GM12892 (cell line): ENCODE measurements at regions not wholly inside any gene's neighbourhood (a gene's known extent, or its start where the extent isn't known, plus 50 kb on each side); places are given as distances from the start of the nearest gene placed in this dataset.

ENCODE experiments used
- POLR2A ChIP-seq: IDR thresholded peaks from 2 replicates; pipeline ENCODE4 v1.6.1; 2011; ENCODE audit warnings: low read depth, low read length, control low read depth
- POLR2AphosphoS5 ChIP-seq: IDR thresholded peaks from 2 replicates; pipeline ENCODE4 v1.6.1; 2011; ENCODE audit warnings: low read depth, low read length, control low read depth
- TAF1 ChIP-seq: IDR thresholded peaks from 2 replicates; pipeline ENCODE4 v1.6.1; 2011; ENCODE audit warnings: low read depth, mild to moderate bottlenecking, control low read depth, low read length, borderline replicate concordance

- no peak for TF ChIP-seq POLR2A
- no peak for TF ChIP-seq POLR2AphosphoS5
- no peak for TF ChIP-seq TAF1
Observed at GRCh38 chr2:75333646-75334045, 134.3 kb upstream of the TACR1 start.
